ENCODE measurements at regions not wholly inside any gene's neighbourhood (a gene's known extent, or its start where the extent isn't known, plus 50 kb on each side); places are given as distances from the start of the nearest gene placed in this dataset.

DNA sequence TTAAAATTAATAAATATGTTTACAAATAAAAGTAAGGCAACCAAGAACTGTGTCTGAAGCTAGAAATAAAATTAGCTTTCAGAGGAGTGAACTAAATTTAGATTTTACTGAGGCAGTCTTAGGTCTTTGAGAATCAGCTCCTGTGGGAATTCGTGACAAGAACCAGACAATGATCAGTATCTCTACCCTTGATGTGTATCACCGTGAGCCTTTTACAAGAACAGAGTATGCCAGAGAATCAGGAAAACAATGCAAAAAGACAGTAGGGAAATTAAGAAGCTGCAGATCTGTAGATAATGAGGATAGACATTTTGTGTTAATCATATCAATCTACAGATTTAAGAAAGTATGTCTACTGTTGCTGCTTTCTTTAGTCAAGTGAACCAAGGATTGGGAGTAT lies 351.0 kb downstream of the COL11A1 start:
- Histone ChIP-seq H3K4me2 (no peak overlapping the region), H3K9me2 (replicated peaks; ENCODE audit: insufficient read depth) (no peaks in the 10 kb centered on the region), H3K9me3 (ENCODE audit: low read depth) (no peaks in the 10 kb centered on the region), H3K27ac (no peak overlapping the region), H2AFZ (no peak overlapping the region), H3K79me2 (no peaks in the 10 kb centered on the region), H3K27me3 (no peaks in the 10 kb centered on the region), H3K36me3 (replicated peaks; ENCODE audit: insufficient read depth, low read depth) (no peaks in the 10 kb centered on the region), H3K4me1 (ENCODE audit: insufficient read depth) (peaks cover 3% of the 10 kb centered on the region), H3K4me3 (no peak overlapping the region), H4K20me1 (ENCODE audit: insufficient read depth, poor library complexity, severe bottlenecking) (no peaks in the 10 kb centered on the region)
- TF ChIP-seq EZH2phosphoT487 (IDR thresholded peaks at IDR 0.05; ENCODE audit: low read depth, severe bottlenecking, unreplicated experiment) (no peak), EZH2 (IDR thresholded peaks at IDR 0.05; ENCODE audit: borderline replicate concordance) (no peak)
- DNase-seq (ENCODE audit: low spot score): no peak
- 45% methylated on average over 2 of the region's 2 CpGs for WGBS (ENCODE audit: low lambda C conversion rate, missing lambda C conversion rate)

DNA sequence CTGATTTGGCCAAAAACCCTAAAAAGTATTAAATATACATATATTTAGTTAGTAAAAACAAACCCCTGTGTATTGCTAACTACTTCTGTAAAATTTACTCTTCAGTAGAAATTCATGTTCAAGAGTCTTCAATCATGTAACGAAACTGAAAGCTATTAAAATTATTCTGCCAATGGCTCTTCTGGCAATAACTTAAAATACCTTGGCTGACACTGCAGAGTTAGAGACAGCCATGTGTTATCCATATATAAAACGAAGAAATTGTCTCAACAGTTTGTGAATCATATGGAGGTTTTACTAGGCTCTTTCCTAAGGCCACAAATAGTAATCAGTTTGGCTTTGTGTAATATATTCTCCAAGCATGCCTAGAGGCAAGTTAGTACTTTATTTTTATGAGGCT lies 357.2 kb downstream of the COL11A1 start:
- no peaks in the 10 kb centered on the region for H3K27me3 ChIP-seq
- H4K20me1 ChIP-seq (ENCODE audit: insufficient read depth, poor library complexity, severe bottlenecking): no peaks in the 10 kb centered on the region
- no peak overlapping the region for H3K4me3 ChIP-seq
- TF ChIP-seq, protein P1, sequence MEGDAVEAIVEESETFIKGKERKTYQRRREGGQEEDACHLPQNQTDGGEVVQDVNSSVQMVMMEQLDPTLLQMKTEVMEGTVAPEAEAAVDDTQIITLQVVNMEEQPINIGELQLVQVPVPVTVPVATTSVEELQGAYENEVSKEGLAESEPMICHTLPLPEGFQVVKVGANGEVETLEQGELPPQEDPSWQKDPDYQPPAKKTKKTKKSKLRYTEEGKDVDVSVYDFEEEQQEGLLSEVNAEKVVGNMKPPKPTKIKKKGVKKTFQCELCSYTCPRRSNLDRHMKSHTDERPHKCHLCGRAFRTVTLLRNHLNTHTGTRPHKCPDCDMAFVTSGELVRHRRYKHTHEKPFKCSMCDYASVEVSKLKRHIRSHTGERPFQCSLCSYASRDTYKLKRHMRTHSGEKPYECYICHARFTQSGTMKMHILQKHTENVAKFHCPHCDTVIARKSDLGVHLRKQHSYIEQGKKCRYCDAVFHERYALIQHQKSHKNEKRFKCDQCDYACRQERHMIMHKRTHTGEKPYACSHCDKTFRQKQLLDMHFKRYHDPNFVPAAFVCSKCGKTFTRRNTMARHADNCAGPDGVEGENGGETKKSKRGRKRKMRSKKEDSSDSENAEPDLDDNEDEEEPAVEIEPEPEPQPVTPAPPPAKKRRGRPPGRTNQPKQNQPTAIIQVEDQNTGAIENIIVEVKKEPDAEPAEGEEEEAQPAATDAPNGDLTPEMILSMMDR (IDR thresholded peaks at IDR 0.05; ENCODE audit: poor library complexity): no peak
- TF ChIP-seq EZH2 (IDR thresholded peaks at IDR 0.05; ENCODE audit: borderline replicate concordance): no peak
- no peak for TF ChIP-seq EZH2phosphoT487 (IDR thresholded peaks at IDR 0.05; ENCODE audit: low read depth, severe bottlenecking, unreplicated experiment)
- DNase-seq (ENCODE audit: low spot score): no peak
- H2AFZ ChIP-seq: no peak overlapping the region
- no peaks in the 10 kb centered on the region for H3K4me1 ChIP-seq (ENCODE audit: insufficient read depth)
- no peaks in the 10 kb centered on the region for H3K79me2 ChIP-seq
- no peak overlapping the region for H3K27ac ChIP-seq
- no peaks in the 10 kb centered on the region for H3K36me3 ChIP-seq (replicated peaks; ENCODE audit: insufficient read depth, low read depth)
- H3K9me3 ChIP-seq (ENCODE audit: low read depth): no peaks in the 10 kb centered on the region
- no peaks in the 10 kb centered on the region for H3K9me2 ChIP-seq (replicated peaks; ENCODE audit: insufficient read depth)
- H3K4me2 ChIP-seq: no peak overlapping the region
- 57% methylated on average over 2 of the region's 2 CpGs for WGBS (ENCODE audit: low lambda C conversion rate, missing lambda C conversion rate)

DNA sequence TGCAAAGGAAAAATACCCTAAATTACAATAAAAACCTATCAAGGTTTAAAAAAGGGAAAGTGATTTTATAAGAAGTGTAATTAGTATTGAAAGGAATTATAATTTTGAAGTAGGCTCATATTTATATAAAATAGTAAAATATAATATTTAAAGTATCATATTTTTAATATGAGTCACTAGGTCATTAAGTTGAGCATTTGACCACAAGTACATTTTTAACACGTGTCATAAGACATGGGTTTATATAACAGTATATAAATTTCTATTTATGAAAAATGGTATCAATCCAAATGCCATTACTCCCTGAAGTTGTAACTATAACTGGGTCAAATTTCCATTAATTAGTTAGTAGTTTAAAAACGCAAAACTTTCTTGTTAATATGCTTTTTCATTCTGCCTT lies 365.9 kb downstream of the COL11A1 start:
- H3K4me1 ChIP-seq (ENCODE audit: insufficient read depth): no peaks in the 10 kb centered on the region
- 60% methylated on average over 2 of the region's 2 CpGs for WGBS (ENCODE audit: low lambda C conversion rate, missing lambda C conversion rate)
- no peaks in the 10 kb centered on the region for H4K20me1 ChIP-seq (ENCODE audit: insufficient read depth, poor library complexity, severe bottlenecking)
- no peak overlapping the region for H2AFZ ChIP-seq
- no peak overlapping the region for H3K4me2 ChIP-seq
- no peaks in the 10 kb centered on the region for H3K79me2 ChIP-seq
- no peak overlapping the region for H3K27ac ChIP-seq
- H3K9me2 ChIP-seq (replicated peaks; ENCODE audit: insufficient read depth): no peaks in the 10 kb centered on the region
- no peaks in the 10 kb centered on the region for H3K36me3 ChIP-seq (replicated peaks; ENCODE audit: insufficient read depth, low read depth)
- no peaks in the 10 kb centered on the region for H3K9me3 ChIP-seq (ENCODE audit: low read depth)
- H3K4me3 ChIP-seq: no peak overlapping the region
- TF ChIP-seq, protein P1 (IDR thresholded peaks at IDR 0.05; ENCODE audit: poor library complexity): no peak
- TF ChIP-seq EZH2 (IDR thresholded peaks at IDR 0.05; ENCODE audit: borderline replicate concordance) (no peak), EZH2phosphoT487 (IDR thresholded peaks at IDR 0.05; ENCODE audit: low read depth, severe bottlenecking, unreplicated experiment) (no peak)
- no peaks in the 10 kb centered on the region for H3K27me3 ChIP-seq
- no peak for DNase-seq (ENCODE audit: low spot score)

DNA sequence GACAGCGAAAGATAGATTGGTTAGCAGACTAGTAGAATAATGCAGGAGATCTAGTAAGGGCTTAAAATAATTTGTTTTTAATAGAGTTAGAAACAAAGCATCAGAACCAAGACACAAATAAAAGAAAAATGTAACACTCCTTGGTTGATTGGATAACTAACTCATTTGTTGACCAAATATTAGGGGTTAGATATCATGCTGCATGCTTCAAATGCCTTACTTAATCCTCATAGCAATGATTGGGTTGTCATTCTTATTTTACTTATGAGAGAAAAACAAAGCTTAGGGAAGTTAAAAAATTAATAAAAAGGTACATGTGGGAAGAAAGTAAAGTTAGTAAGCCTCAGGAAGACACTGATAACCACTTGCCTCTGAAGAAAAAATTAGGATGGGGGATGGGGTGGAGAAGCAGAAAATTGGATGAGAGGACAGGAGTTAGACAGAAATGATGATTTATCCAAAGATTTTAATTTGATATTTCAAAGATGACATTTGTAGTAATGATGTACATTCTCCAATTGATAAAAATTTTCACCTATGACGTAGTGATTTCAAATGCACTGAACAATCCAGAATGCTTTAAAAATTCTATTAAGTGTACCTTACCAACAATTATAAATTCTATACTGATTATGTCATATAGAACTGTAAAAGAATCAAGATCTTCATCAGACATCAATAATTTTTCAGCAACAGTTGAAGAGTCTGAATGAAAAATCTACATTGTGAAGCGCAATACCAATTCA lies 374.7 kb downstream of the COL11A1 start:
- TF ChIP-seq, protein P1 (IDR thresholded peaks at IDR 0.05; ENCODE audit: poor library complexity): no peak
- no peak for TF ChIP-seq EZH2phosphoT487 (IDR thresholded peaks at IDR 0.05; ENCODE audit: low read depth, severe bottlenecking, unreplicated experiment)
- TF ChIP-seq EZH2 (IDR thresholded peaks at IDR 0.05; ENCODE audit: borderline replicate concordance): no peak
- Histone ChIP-seq H3K4me2 (no peak overlapping the region), H3K27ac (no peak overlapping the region), H2AFZ (no peak overlapping the region), H3K4me1 (ENCODE audit: insufficient read depth) (no peaks in the 10 kb centered on the region), H3K79me2 (no peaks in the 10 kb centered on the region), H3K27me3 (no peaks in the 10 kb centered on the region), H3K9me2 (replicated peaks; ENCODE audit: insufficient read depth) (no peaks in the 10 kb centered on the region), H3K36me3 (replicated peaks; ENCODE audit: insufficient read depth, low read depth) (no peaks in the 10 kb centered on the region), H3K9me3 (ENCODE audit: low read depth) (no peaks in the 10 kb centered on the region), H4K20me1 (ENCODE audit: insufficient read depth, poor library complexity, severe bottlenecking) (no peaks in the 10 kb centered on the region), H3K4me3 (no peak overlapping the region)
- WGBS (ENCODE audit: low lambda C conversion rate, missing lambda C conversion rate): 93% methylated on average over 3 of the region's 3 CpGs
- no peak for DNase-seq (ENCODE audit: low spot score)
